MG63 (cell line): ENCODE measurements at regions not wholly inside any gene's neighbourhood (a gene's known extent, or its start where the extent isn't known, plus 50 kb on each side); places are given as distances from the start of the nearest gene placed in this dataset.
A peak's percentile ranks its signal among the peaks of the same experiment; 100 is the strongest.

Experiments used
- DNase-seq: peaks from one replicate; pipeline ENCODE4 v3.0.0-alpha.2; 2020
- H3K27me3 ChIP-seq: fragments of 250-450 bp; sonication (Bioruptor Pico); 2 replicates; pipeline ENCODE4 v1.5.1; 2020; ENCODE audit warnings: mild to moderate bottlenecking, moderate library complexity
- H3K36me3 ChIP-seq: fragments of 250-450 bp; sonication (Bioruptor Pico); 2 replicates; pipeline ENCODE4 v1.5.1; 2020; ENCODE audit warnings: mild to moderate bottlenecking, moderate library complexity
- H3K4me3 ChIP-seq: fragments of 250-450 bp; sonication (Bioruptor Pico); 2 replicates; pipeline ENCODE4 v1.5.1; 2020; ENCODE audit warnings: mild to moderate bottlenecking, moderate library complexity
- H3K9me3 ChIP-seq: fragments of 250-450 bp; sonication (Bioruptor Pico); 2 replicates; pipeline ENCODE4 v1.5.1; 2020; ENCODE audit warnings: mild to moderate bottlenecking, moderate library complexity

- no peak for DNase-seq
- no peaks in the 10 kb centered on the region for H3K36me3 ChIP-seq
- no peaks in the 10 kb centered on the region for H3K27me3 ChIP-seq
- H3K4me3 ChIP-seq: no peak overlapping the region
- H3K9me3 ChIP-seq: no peaks in the 10 kb centered on the region
Observed at GRCh38 chr9:113783475-113783874, 92.6 kb upstream of the ZNF618 start.

GRCh38 chr9:113785334-113785733 is 90.8 kb upstream of the ZNF618 start:
- Histone ChIP-seq H3K27me3 (peaks cover 3% of the 10 kb centered on the region; the same call in 1 of the 2 replicates), H3K4me3 (no peak overlapping the region), H3K9me3 (no peaks in the 10 kb centered on the region), H3K36me3 (no peaks in the 10 kb centered on the region)
- DNase-seq: no peak

- Histone ChIP-seq H3K4me3 (no peak overlapping the region), H3K36me3 (no peaks in the 10 kb centered on the region), H3K9me3 (no peaks in the 10 kb centered on the region), H3K27me3 (peaks cover 3% of the 10 kb centered on the region; the same call in 1 of the 2 replicates)
- DNase-seq: no peak
Observed at GRCh38 chr9:113786071-113786470, 90.0 kb upstream of the ZNF618 start.

DNA sequence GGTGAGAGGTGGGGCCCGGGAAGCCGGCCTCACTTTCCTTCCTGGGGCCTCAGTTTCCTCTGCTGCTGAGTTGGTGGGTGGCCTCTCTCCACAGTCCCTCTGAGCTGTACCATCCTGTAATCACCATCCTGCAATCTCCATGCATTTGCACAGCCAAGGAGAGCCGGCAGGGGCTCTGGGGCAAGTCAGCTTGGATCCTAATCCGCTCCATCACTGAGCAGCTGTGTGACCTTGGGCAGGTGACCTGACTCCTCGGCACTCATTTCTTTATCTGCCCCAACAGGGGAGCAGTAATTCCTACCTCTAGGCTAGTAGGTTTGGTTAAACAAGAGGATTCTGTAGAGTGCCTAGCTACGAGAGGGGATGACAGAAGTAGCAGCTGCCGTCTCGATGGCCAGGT is 88.2 kb upstream of the ZNF618 start:
- no peaks in the 10 kb centered on the region for H3K36me3 ChIP-seq
- H3K9me3 ChIP-seq: no peaks in the 10 kb centered on the region
- H3K27me3 ChIP-seq: peaks cover 3% of the 10 kb centered on the region; the same call in 1 of the 2 replicates
- DNase-seq: no peak
- H3K4me3 ChIP-seq: no peak overlapping the region

DNA sequence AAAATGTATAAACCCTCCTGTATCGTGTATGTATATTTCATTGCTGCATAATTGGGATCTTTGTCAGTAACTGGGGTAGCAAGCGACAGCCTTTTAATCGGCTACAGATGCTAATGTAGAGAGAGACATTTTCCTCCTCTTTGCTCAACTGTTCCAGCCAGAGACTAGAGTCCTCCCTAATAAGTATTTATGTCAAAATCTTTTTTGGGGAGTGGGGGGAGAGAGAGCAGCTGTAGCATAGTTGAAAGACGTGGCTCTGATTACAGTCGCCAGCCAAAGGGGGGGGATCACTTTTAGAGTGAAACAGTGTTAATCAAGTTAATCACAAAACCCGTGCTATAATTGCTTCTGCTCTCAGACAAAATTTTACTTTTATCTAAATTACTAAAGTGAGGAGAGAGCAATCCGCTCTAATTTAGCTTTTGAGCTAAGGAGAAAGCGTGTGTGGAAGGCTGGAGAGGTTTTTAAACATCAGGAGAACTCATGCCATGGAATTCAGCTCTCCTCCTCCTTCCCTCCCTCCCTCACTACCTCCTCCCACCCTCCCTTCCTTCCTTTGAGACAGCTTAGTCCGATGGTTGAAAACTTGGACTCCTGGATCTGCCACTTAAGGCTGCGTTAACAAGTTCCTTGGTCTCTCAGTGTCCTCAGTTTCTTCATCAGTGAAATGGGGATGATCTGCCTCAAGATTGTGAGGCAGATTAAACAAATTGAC is 87.3 kb upstream of the ZNF618 start:
- Histone ChIP-seq H3K36me3 (no peaks in the 10 kb centered on the region), H3K27me3 (peaks cover 3% of the 10 kb centered on the region; the same call in 1 of the 2 replicates), H3K9me3 (no peaks in the 10 kb centered on the region), H3K4me3 (no peak overlapping the region)
- DNase-seq: no peak

GRCh38 chr9:113790093-113790492 is 86.0 kb upstream of the ZNF618 start:
- DNase-seq: no peak
- Histone ChIP-seq H3K4me3 (no peak overlapping the region), H3K36me3 (no peaks in the 10 kb centered on the region), H3K27me3 (peaks cover 3% of the 10 kb centered on the region; the same call in 1 of the 2 replicates), H3K9me3 (no peaks in the 10 kb centered on the region)

DNA sequence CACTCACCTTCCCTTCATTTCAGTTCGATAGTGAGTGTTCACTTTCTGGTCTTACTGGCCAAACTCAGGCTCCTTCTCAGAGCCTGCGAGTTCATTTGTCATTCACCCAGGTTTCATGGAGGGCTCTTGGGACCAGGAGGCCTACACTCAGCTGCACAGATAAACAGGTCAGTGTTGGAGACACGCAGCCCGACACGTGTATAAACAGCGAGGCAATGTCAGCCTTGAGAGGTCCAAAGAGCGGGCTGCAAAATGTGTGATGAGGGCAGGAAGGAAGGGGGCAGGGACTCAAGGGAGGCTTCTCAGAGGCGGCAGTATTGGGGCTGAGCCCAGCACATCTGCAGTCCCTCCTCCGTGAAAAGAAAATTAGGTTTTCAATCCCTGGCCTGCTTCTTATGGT is 82.6 kb upstream of the ZNF618 start:
- DNase-seq: no peak
- no peaks in the 10 kb centered on the region for H3K36me3 ChIP-seq
- H3K27me3 ChIP-seq: peaks cover 7% of the 10 kb centered on the region
- H3K9me3 ChIP-seq: no peaks in the 10 kb centered on the region
- H3K4me3 ChIP-seq: no peak overlapping the region

DNA sequence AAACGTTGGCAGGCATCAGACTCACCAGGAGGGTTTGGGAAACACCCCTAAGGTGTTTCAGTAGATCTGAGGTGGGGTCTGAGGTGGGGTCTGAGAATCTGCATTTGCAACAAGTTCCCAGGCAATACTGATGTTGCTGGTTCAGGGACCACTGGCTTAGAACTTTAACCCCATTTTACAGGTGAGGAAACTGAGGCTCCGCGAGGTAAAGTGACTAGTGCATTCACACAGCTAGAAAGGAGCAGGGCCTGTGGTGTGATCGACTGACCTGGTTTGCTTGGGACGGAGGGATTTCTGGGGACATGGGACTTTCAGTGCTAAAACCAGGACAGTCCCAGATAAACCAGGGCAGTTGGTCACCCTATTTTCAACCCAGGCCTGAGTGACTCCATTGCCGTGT is 81.4 kb upstream of the ZNF618 start:
- no peak for DNase-seq
- Histone ChIP-seq H3K36me3 (no peaks in the 10 kb centered on the region), H3K9me3 (no peaks in the 10 kb centered on the region), H3K4me3 (no peak overlapping the region), H3K27me3 (peaks cover 4% of the 10 kb centered on the region)

DNA sequence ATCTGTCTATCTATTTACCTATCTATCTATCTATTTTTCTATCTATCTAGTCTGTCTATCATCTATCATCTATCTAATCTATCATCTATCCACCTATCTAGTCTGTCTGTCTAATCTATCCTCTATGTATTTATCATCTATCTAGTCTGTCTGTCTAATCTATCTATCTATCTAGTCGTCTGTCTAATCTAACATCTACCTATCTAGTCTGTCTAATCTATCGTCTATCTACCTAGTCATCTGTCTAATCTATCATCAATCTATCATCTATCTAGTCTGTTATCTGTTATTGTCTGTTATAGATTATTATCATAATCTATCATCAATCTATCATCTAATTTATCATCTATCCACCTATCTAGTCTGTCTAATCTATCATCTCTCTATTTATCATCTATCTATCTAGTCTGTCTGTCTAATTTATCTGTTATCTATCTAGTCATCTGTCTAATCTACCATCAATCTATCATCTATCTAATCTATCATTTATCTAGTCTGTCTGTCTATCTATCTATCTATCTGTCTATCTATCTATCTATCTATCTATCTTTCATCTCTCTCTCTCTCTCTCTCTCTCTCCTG is 80.2 kb upstream of the ZNF618 start:
- Histone ChIP-seq H3K27me3 (peaks cover 4% of the 10 kb centered on the region), H3K9me3 (no peaks in the 10 kb centered on the region), H3K4me3 (no peak overlapping the region), H3K36me3 (no peaks in the 10 kb centered on the region)
- no peak for DNase-seq

DNA sequence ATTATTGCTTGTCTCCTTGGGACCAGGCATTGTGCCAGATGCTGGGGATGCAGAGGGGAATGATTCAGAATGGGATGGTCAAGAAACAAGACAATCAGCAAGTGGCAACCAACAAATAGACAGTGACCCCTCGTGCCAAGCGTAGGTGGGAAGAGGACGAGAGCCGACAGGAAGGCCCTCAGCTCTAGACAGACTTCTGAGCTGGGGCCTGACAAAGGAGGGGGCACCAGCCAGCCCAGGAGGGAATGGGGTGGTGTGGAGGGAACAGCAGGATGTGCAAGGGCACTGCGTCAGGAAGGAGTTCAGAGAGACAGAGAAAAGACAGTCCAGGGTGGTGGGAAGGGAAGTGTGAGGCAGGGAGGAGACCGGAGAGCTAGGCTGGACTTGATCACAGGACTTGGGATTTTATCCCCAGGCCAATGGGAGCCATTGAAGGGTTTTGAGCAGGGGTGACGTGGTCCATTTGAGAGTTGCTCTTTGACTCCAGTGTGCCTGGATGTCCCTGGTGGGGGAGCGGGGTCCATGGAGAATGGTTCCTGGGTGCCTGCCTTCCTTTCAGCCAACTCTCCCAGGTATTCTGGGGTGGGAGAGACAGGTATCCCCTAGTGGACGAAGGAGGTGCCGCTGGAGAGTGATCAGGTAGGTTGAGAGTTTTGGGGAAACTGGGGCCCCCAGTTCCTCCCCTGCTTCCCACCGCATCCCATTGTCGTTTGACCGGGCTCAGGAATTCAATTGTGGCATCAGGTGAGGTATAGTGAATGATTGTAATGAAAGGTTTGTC is 79.3 kb upstream of the ZNF618 start:
- Histone ChIP-seq H3K4me3 (no peak overlapping the region), H3K27me3 (peaks cover 4% of the 10 kb centered on the region)
- no peak for DNase-seq

DNA sequence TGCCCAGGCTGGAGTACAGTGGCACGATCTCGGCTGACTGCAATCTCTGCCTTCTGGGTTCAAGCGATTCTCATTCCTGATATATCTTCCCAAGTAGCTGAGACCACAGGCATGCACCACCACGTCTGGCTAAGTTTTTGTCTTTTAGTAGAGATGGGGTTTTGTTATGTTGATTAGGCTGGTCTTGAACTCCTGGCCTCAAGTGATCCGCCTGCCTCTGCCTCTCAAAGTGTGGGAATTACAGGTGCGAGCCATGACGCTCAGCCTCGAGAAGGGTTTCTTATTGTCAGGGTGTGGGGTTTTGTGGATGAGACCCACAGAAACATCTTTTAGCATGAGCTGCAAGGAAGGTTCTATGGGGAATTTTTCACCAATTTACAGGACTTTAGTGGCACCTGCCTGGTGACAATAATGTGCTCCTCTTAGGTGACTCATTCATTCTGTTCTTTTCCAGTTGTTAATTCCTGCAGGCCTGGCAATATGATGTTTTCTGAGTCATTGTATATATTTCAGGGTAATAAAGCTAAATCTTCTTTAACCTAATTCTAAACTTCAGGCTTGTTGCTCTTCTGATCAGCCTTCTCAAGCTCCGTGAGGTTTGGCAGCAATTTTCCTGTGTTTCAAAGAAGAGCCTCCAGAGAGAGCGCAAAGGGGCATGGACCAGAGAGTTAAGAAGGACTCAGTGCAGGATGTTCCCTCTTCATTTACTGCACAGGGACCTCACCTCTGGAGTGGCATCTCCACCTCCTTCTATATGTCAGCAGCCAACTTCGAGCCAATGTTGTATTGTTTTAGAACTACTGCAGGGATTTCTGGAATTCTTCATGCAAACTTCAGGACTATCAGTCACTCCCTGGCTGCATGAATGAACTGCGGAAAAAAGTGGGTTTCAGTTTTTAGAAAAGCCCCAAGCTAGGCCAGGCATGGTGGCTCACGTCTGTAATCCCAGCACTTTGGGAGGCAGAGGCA is 77.8 kb upstream of the ZNF618 start:
- DNase-seq: peak; percentile 49

More for the DNA sequence above, 79.3 kb upstream of the ZNF618 start:
- no peaks in the 10 kb centered on the region for H3K9me3 ChIP-seq
- no peaks in the 10 kb centered on the region for H3K36me3 ChIP-seq

GRCh38 chr9:113800276-113800675 is 75.8 kb upstream of the ZNF618 start:
- H3K27me3 ChIP-seq: peaks cover 4% of the 10 kb centered on the region
- no peaks in the 10 kb centered on the region for H3K9me3 ChIP-seq
- DNase-seq: no peak
- no peaks in the 10 kb centered on the region for H3K36me3 ChIP-seq
- no peak overlapping the region for H3K4me3 ChIP-seq

More for the DNA sequence above, 77.8 kb upstream of the ZNF618 start:
- Histone ChIP-seq H3K27me3 (peaks cover 4% of the 10 kb centered on the region), H3K4me3 (no peak overlapping the region), H3K9me3 (no peaks in the 10 kb centered on the region), H3K36me3 (no peaks in the 10 kb centered on the region)

DNA sequence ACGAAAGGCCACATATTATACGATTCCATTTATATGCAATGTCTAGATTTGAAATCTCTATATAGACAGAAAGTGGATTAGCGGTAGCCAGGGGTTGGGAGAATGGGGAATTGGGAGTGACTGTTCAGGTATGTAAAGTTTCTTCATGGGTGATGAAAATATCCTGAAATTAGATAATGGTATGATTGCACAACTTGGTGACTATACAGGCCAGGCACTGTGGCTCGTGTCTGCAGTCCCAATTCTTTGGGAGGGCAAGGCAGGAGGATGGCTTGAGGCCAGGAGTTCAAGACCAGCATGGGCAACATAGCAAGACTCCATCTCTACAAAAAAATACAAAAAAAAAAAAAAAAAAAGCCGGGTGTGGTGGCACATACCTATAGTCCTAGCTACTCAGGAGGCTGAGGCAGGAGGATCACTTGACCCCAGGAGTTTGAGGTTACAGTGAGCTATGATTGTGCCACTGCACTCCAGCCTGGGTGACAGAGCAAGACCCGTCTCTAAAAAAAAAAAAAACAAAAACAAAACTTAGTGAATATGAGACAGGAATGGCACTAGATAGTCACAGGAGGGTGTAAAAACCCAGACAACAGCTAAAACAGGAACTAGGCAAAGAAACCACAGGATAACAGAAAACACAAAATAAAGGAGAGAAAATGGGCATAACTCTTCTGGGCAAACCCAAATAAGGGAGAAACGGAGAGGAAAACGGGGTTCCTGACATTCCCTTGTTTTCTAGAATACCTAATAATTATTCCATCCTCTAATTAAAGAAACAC is 72.1 kb upstream of the ZNF618 start:
- H3K27me3 ChIP-seq: no peaks in the 10 kb centered on the region; the same call in 1 of the 2 replicates
- no peaks in the 10 kb centered on the region for H3K36me3 ChIP-seq
- DNase-seq: no peak
- H3K4me3 ChIP-seq: no peak overlapping the region
- H3K9me3 ChIP-seq: no peaks in the 10 kb centered on the region

- no peak for DNase-seq
- Histone ChIP-seq H3K36me3 (no peaks in the 10 kb centered on the region), H3K27me3 (no peaks in the 10 kb centered on the region; the same call in 1 of the 2 replicates), H3K4me3 (no peak overlapping the region), H3K9me3 (no peaks in the 10 kb centered on the region)
Observed at GRCh38 chr9:113805486-113806132, 70.5 kb upstream of the ZNF618 start.
